HG03045 (cell line): ENCODE measurements at regions not wholly inside any gene's neighbourhood (a gene's known extent, or its start where the extent isn't known, plus 50 kb on each side); places are given as distances from the start of the nearest gene placed in this dataset.

Experiments used
- ATAC-seq: cut with Tn5 transposase; IDR thresholded peaks from one replicate; pipeline ENCODE4 v1.9.1; 2021; ENCODE audit warnings: mild to moderate bottlenecking, moderate library complexity; ENCODE audit not compliant: unreplicated experiment

DNA sequence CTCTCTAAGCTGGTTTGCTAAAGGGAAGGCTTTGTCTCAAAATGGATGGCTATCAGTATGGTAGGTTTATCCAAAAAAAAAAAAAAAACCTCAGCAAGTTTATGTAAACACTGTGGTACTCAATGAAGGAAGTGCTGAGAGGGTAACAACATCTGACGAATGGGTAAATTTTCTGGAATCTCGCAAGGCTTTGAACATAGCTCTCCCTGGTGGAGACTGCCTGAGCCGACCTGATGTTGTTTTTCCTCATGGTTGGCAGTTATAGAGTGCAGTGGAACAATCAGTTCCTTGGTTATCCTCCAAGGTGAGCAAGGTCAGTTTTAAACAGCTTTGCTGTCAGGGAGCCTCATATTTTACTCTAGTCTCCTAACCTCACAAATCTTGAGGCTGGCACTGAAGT lies 94.6 kb downstream of the ZPLD1 start:
- ATAC-seq, result no peak

DNA sequence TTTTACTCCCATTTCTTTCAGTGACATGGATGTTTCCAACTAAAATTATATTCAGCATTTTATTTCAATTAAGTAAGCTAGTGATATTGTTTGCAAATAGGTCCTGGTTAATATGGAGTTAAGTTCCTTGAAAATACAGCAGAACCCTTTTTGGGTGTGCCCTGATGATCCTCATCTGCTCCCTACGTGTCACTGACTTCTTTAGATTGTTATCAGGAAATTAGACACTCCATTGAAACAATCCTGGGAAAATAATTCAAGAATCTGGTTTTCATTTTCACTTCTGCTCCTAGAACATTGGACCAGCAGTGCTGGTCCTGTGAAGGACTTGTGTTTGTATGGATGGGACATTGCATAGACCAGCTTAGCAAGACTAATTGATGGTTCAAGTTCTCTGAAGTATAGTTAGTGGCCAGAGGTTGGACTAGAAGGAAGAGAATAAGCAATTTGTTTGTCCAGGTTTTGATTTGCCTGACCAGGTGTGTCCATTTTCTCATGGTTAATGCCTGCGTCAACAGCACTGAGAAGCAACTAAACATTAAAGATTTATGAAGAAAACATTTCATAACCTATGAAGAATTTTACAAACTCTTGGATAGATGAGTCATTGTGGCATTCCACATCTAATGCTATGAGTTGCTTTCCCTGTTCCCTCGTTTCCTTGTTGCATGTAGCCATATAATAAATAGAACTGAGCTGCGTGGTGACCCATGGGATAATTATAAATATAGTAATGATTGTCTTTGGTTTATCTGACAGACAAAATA lies 95.8 kb downstream of the ZPLD1 start:
- ATAC-seq, result no peak

DNA sequence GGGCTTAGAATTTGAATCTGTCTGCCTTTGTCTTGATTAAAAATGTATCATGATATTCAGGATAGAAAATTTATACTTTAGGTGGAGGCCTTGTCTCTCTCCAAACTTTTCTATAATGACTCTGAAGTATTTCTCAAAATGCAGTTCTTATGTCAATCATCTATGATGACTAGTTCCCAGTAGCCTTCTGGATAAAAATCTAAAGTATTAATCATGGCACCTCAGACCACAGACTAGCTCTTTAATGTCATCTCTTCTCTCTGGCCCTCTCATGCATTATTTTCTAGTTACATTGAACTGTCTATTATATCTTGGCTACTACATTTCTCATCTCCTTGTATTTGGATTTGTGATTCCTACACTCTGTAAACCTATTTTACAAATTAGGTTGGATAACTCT lies 96.9 kb downstream of the ZPLD1 start:
- no peak for ATAC-seq

DNA sequence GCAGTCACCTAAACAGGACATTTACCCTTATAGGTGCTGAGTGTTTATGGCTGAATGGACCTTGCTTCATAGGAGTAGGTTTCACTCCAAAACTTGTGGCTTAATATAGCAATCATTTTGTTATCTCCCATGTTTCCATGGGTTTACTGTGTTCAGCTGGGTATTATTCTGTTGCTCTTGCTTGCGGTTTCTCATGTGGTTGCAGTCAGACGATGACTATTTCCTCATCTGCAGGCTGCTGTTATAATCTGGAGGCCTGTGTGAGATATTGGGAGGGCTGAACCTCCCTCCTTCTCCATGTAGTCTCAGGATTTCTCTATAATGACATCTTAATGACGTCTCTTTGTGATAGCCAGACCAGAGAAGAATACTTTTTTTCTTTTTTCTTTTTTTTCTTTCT lies 98.1 kb downstream of the ZPLD1 start:
- no peak for ATAC-seq

DNA sequence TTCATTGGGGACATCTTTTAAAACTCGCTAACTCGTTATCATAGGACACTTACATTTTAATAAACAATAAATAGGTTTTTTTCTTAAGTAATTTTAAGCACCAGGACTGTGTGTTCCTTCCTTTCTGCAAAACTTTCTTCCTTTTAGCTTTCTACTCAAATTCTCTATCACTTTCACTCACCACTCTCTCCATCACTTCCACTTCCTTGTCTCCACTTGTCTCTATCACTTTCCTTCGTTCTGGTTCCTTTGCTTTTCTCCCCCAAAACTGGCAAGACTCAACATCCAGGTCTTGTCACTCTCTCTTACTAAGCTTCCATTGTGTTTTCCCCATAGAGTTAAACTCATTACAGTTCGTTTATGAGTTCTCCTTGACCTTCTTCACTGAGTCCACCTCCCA lies 99.0 kb downstream of the ZPLD1 start:
- ATAC-seq, result no peak

DNA sequence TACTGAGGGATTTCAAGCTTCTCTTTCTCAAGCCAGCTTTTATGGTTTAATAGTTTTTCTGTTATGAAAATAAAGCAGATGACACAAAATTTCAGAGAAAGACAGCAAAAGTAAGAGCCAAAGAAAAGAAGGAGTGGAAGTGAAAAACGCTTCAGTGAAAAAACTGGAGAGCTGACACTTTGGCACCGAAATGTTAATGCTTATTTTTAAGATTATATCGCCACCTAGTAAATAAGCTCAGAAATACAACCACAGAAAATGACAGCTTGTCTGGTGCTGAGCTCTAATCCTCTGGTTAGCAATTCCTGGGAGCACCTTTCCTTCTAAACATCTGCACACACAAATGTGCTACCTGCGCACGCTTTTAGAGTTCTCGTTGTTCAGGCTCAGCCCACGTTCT lies 101.6 kb downstream of the ZPLD1 start:
- ATAC-seq, result no peak

DNA sequence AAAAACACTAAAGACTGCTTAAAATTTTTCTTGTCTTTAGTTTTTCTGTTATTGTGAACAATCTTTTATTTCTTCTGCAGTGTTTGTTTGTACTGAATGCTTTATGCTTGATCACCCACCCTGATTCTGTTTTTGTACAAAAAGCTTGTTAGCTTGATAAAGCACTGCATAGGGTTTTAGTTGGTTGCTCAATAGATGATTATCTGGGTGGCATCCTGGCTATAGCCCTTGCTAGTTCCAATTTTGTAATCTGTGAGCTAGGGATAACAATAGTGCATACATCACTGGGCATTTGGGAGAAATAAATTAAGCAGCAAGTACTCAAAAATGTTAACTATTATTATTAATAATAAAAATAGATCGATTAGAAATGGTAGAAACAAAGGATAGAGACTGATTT lies 102.3 kb downstream of the ZPLD1 start:
- ATAC-seq, result no peak

DNA sequence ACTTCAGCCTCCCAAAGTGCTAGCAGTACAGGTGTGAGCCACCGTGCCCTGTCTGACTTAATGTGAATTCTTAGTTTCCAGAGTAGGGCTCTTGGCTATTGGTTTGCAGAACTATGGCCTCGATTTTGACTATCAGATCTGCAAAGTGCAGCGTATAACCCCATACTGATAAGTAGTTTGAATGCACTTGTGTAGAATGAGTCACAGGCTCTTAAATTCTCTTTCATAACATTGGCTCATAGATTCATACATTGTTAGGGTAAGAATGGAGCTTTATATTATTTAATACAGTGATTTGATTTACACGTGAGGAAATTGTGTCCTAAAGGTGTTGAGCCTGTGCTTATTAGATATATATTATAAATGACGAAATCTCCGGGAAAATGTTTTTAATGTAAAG lies 109.9 kb downstream of the ZPLD1 start:
- ATAC-seq, result no peak

DNA sequence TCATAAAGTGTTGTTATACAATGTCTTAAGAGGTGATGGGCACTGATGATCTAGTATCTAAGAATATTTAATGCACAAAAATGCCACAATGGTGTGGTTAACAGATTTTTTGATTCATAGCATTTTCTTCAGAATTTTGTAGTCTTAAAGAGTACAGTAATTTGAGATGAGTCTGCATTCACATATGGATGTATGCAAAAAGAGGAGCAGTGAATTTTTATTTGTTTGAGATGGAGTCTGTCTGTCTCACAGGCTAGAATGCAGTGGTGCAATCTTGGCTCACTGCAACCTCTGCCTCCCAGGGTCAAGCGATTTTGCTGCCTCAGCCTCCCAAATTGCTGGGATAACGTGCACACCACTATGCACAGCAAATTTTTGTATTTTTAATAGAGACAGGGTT lies 110.5 kb downstream of the ZPLD1 start:
- no peak for ATAC-seq

DNA sequence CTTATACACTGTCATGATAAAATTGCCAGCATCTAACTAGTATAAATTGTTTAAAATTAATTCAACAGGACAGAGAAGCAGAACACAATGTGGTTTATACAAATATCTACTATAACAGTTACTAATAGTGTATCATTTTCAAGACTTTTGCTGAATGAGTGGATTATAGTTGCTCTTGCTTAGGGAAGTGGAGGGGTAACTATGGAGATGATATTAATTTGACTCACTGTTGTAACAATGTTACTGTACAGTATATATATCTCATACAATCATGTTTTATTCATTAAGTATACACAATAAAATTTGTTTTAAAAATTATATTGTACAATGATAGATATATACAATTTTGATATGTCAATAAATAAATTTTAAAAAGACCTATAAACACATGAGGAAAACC lies 119.1 kb downstream of the ZPLD1 start:
- ATAC-seq, result no peak

DNA sequence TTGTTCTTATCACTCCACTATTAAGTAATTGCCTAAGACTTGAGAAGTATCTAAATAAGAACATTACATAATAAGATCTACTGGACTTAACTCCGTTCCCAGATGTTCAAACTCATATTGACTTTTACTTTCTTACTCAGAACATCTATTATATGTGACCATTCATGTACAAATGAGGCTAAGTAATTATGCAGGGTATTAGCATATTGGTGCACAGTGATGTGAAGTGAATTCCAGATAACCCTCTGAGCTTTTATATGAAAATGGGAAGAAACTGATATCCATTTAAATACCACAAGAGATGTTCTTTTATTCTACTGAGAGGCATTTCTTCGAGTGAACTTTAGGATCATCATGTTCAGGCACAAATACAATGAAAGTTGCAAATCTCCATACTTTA lies 135.7 kb downstream of the ZPLD1 start:
- no peak for ATAC-seq

DNA sequence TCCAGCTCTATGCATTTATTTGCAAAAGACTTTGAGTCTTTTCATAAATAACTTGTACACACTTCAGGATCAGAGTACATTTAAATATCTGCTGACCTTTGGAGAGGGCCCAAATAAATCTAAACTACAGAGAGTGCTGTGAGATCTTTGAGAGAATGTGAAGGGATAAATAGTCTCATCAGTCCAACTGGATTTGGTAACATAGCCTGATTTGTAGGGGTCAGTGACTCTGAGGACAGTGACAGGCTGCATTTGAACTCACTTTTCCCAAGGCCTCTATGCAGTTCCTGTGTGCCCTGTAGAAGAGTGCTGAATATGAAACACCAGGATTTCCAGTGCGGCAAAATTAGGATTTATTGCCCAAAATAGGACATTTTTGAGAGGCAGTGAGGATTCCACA lies 136.2 kb downstream of the ZPLD1 start:
- ATAC-seq, result no peak

DNA sequence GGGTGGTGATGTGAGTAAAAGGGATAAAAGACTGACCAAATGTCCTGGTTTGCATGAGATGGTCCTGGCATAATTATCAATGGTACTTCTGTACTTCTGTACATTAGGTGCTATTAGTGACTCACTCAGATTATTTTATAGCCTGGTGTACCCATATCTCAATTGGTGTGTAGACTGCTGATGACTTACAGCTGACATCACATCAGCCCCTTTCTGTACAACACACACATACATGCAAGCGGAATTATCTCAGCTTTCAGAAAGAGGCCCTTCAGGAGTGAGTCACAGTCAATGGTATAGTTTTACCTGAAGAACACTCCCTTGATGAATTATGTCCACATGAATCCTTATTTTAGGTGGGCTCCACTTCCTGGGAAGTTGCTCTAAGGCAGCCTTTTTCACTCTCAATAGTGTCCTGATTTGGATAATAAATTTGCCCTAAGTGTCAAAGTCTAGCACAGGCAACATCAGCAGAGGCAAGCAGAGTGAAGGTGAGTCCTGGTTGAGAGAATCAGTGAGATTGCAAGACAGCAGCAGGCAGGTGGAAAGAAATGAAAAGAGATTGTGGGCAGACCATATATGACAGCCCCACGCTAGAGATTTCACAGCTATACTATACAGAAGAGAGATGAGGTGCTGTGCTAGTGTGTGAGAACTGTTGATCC lies 137.0 kb downstream of the ZPLD1 start:
- no peak for ATAC-seq

DNA sequence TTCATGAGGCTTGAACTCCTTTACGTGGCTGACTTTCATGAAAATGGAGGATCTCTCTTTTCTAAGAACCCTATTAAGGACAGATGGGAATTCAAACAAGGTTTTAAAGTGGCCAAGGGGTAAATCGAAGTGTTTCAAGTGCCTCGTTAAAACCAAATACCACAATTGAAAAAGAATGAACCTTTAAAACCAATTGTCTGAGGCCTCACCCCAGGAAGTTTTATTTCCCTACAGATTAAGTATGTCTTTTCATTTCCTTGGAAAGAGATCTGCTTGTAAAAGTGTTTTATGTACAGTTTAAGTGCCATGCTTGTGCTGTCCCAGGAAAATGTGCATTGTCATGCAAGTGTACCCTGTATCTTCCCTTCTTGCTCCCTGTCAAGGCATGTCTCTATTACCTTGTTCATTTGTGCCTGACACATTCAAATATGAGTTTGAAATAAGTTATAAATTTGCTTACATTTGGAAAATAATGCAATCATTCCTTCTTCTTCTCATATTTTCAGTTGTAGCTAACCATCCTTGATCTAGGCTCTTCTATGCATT lies 138.7 kb downstream of the ZPLD1 start:
- no peak for ATAC-seq

DNA sequence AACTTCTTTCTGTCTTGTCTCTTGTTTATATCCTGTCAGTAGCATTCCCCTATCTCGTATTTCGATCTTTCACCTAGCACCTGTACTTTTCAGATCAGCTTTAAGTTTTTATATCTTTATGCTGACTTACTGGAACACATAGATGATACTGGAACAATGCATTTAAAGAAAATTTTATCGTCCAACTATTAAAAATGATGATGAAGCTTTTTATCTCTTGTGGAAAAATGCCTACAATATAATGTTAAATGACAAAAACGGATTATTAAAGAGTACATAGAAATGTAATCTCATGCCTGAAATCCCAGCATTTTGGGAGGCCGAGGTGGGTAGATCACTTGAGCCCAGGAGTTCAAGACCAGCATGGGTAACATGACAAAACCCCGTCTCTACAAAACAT lies 139.5 kb downstream of the ZPLD1 start:
- no peak for ATAC-seq

DNA sequence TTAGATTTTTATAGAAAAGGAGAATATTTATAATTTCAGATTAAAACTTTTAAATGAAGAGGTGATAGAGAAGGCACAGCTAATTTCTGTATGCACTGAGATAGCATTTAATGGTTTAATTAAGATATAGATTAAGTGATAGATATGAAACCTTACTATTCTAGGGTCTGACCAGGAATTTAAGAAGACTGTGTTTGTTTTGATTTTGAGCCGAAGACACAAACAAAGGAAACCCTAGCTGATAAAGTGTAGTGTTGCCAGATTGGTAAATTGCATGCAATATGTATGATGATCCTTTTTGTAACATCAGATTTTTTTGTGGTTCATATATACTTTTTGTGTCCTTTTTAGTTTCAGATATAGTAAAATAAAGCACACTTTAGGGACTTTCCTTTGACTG lies 141.8 kb downstream of the ZPLD1 start:
- no peak for ATAC-seq

DNA sequence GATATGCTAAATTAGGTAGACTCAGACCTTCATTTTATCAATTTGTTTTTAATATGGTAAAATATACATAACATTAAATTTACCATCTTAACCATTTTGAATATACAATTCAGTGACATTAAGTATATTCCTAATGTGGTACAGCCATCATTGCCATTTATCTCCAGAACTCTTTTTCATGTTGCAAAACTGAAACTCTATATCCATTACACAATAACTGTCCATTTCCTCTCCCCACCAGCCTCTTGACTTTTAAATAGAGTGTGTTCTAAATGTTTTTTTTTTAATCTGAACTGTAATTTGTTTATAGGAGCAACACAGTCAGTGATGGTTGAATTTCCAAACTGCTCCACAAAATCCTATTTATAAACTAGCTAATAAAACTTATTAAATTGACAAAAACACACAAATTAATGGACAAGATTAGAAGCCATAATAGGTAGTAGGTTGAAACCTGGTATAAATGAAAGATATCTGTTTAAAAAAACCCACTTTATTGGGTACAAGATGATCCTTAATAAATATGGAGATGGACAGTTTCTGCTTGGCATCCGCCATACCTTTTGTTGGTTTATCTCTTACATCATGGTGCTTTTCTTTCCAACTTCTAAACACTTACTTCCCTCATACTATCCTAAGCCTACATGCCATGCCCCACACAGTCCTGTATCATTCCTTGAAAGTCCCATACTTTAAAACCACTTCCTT lies 142.4 kb downstream of the ZPLD1 start:
- ATAC-seq, result no peak

DNA sequence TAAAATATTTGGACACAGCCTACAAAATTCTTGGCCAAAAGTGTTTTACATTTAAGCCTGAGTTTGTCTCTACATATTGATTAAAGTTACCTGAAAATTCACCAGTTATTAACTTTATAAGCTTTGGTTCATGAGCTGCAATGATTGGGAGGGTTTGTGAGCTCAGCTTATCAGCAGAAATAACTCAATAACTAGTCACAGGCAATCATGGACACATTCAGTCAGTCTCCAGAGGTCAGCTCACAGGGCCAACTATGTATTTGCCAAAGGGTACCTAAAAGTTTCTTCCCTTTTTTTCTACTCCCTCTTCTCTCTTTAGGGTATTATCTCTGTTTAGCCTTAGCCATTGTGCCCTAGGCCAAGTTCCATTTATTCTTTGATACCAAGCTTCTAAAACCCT lies 145.9 kb downstream of the ZPLD1 start:
- no peak for ATAC-seq

DNA sequence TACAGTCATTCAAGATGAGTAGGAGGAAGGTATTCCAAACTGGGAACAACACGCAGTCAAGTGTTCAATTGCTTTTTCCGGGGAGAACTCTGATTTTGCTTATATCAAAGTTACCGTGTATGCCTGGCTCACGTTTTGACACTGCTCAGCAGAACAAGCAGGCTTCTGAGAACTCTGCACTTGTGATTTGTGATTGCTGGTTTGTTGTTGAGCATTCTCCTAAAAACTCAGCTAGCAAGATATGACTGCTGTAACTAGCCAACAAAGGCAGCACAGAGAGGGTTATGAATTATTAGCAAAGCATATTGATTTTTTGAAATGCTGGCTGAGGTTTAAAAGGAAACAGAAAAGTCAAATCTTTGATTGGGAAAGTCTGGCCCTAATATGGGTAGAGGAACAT lies 151.7 kb downstream of the ZPLD1 start:
- ATAC-seq, result no peak

DNA sequence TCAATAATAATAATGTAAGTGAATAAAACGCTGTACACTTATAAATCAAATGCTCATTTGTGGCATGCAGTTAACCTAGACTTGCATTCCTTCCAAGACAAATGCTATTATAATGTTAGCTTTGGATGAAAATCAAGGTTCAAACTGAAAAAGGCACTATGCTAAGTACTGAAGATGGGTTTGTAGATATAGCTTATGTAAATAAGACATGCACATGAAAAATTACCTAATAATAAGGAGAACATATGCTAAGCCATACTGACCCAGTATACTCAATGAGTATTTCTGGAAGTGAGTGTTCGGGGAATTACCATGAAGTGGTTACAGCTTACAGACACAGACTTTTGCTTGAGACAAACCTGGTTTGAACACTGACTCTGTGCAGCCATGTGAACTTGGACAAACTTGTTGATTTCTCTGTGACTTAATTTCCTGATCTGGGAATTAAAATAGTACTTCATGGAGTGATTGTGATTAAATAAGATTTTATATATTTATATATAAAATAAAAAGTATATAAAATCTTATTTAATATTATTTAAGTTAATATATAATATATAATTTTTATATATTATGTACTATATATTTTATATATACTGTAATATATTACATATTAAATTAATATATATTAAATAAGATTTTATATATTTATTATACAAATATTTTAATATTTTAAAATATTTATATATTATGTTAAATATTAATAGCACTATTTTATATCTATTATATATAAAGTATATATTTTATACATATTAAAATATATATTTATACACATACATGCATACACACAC lies 159.2 kb downstream of the ZPLD1 start:
- no peak for ATAC-seq

DNA sequence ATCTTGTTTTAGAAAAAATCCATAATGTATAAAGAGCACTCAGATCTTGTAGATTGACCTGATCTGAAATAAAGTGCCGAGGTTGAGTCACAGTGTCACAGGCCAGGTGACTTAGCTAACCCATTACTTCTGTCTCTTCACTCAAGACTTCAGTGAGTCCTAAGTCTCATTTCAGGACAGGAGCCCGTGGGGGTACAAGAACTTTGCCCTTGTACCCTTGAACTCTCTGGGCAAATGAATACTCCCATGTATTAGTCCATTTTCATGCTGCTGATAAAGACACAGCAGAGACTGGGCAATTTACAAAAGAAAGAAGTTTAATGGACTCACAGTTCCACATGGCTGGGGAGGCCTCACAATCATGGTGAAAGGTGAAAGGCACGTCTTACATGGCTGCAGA lies 160.2 kb downstream of the ZPLD1 start:
- no peak for ATAC-seq
